ENCODE measurements at regions not wholly inside any gene's neighbourhood (a gene's known extent, or its start where the extent isn't known, plus 50 kb on each side); places are given as distances from the start of the nearest gene placed in this dataset.

GRCh38 chr2:17208511-17208910 is 309.7 kb downstream of the RAD51AP2 start (continued):
- TF ChIP-seq USF1 (IDR thresholded peaks at IDR 0.05; ENCODE audit: borderline replicate concordance, low read depth) (no peak), IRF3 (IDR thresholded peaks at IDR 0.05; ENCODE audit: low read depth, low read length) (no peak), RFX5 (IDR thresholded peaks at IDR 0.05; ENCODE audit: low read length) (no peak)

- Histone ChIP-seq H3K79me2 (ENCODE audit: insufficient read depth) (no peaks in the 10 kb centered on the region), H3K4me1 (ENCODE audit: control insufficient read depth in 1 of 2, insufficient read depth in 2 of 2, low read depth in 1 of 2, low read length in 1 of 2) (peaks cover 0 to 2% of the 10 kb centered on the region in 2 experiments; a peak in 2 of 4 replicates), H3K9me2 (no peaks in the 10 kb centered on the region), H3K27ac (ENCODE audit: low read depth in 2 of 2, low read length in 1 of 2) (no peak overlapping the region), H3K9me3 (no peaks in the 10 kb centered on the region), H3K27me3 (ENCODE audit: insufficient read depth) (no peaks in the 10 kb centered on the region), H3K9ac (no peak overlapping the region), H3K4me2 (no peak overlapping the region), H4K20me1 (ENCODE audit: insufficient read depth) (no peaks in the 10 kb centered on the region), H3F3A (replicated peaks; ENCODE audit: insufficient read depth) (no peaks in the 10 kb centered on the region), H2AFZ (ENCODE audit: low read depth) (no peak overlapping the region), H3K4me3 (ENCODE audit: low read depth in 2 of 2, low read length in 1 of 2) (no peak overlapping the region), H3K36me3 (replicated peaks in 1 of 2; ENCODE audit: control insufficient read depth in 1 of 2, insufficient read depth in 2 of 2, low read length in 1 of 2) (no peaks in the 10 kb centered on the region)
- TF ChIP-seq CTCF (IDR thresholded peaks at IDR 0.05) (no peak), MEF2A (IDR thresholded peaks at IDR 0.05; ENCODE audit: borderline replicate concordance, low read depth) (no peak), PBX3 (IDR thresholded peaks at IDR 0.05) (no peak), FOXM1 (IDR thresholded peaks at IDR 0.05; ENCODE audit: low read depth) (no peak), RXRA (IDR thresholded peaks at IDR 0.05; ENCODE audit: borderline replicate concordance, low read depth) (no peak), GATA2 (CRISPR knock-in tag; IDR thresholded peaks at IDR 0.05) (no peak), EP300 (IDR thresholded peaks at IDR 0.05; ENCODE audit: borderline replicate concordance in 1 of 2, low read depth in 1 of 2, low read length in 1 of 2) (no peak), RFX5 (IDR thresholded peaks at IDR 0.05; ENCODE audit: low read length) (no peak), JUND (IDR thresholded peaks at IDR 0.05) (no peak), TEAD4 (IDR thresholded peaks at IDR 0.05; ENCODE audit: borderline replicate concordance, insufficient read depth) (no peak), YY1 (IDR thresholded peaks at IDR 0.05; ENCODE audit: low read depth) (no peak), POLR2AphosphoS5 (IDR thresholded peaks at IDR 0.05; ENCODE audit: low read depth, low read length) (no peak), TAF1 (IDR thresholded peaks at IDR 0.05; ENCODE audit: borderline replicate concordance, low read depth, low read length) (no peak), RAD21 (IDR thresholded peaks at IDR 0.05; ENCODE audit: low read length) (no peak), CHD2 (IDR thresholded peaks at IDR 0.05; ENCODE audit: low read length, partially characterized antibody) (no peak), IRF3 (IDR thresholded peaks at IDR 0.05; ENCODE audit: low read depth, low read length) (no peak), USF2 (IDR thresholded peaks at IDR 0.05; ENCODE audit: borderline replicate concordance, low read depth, low read length) (no peak), TCF12 (IDR thresholded peaks at IDR 0.05) (no peak), NRF1 (IDR thresholded peaks at IDR 0.05; ENCODE audit: low read depth, low read length) (no peak)
- DNase-seq = no peak
- ChIA-PET CTCF (interaction anchor here (0.9 kb wide), 1 partner anchor 103 kb away, joined by 3 read pairs; no protein-coding TSS in a partner anchor), POLR2A (no interaction called here)
Observed at GRCh38 chr2:17206771-17207170, 311.5 kb downstream of the RAD51AP2 start.
